GM12878 (cell line): ENCODE measurements at regions not wholly inside any gene's neighbourhood (a gene's known extent, or its start where the extent isn't known, plus 50 kb on each side); places are given as distances from the start of the nearest gene placed in this dataset.

Source experiments
- ATAC-seq: fragments of 200-7000 bp; cut with Tn5 transposase; 3 replicates; pipeline ENCODE4 v1.9.1; 2020; ENCODE audit warnings: mild to moderate bottlenecking, moderate library complexity
- BruUV-seq: library from RNA; stranded (reverse); fragments of 400-500 nt; replicated peaks from 2 replicates; lab custom pipeline; 2021; lab: Mats Ljungman, UMichigan
- CTCF ChIA-PET: fragments of 300-600 bp; sonication (Branson Sonifier 250); formaldehyde crosslinking; extraction: SDS; loops from one replicate; lab custom pipeline; 2021; ENCODE audit warnings: inconsistent platforms; lab: Yijun Ruan, JAX
- POLR2A ChIA-PET: fragments of 350-600 bp; formaldehyde crosslinking; extraction: SDS; loops from one replicate; lab custom pipeline; 2021; ENCODE audit warnings: inconsistent platforms; lab: Charles Lee
- RAD21 ChIA-PET: fragments of 300-600 bp; sonication (Branson Sonifier 250); formaldehyde crosslinking; loops from one replicate; lab custom pipeline; 2023; ENCODE audit warnings: antibody characterized with exemption; ENCODE audit not compliant: unreplicated experiment; lab: Charles Lee
- SMC1A ChIA-PET: fragments of 300-600 bp; sonication (Branson Sonifier 250); formaldehyde crosslinking; loops from one replicate; lab custom pipeline; 2023; ENCODE audit not compliant: unreplicated experiment, uncharacterized antibody; lab: Charles Lee
- DNase-seq: peaks from one replicate; pipeline ENCODE4 v3.0.0-alpha.2; 2011; ENCODE audit warnings: low read depth, low spot score
- FAIRE-seq: peaks from 3 replicates; lab custom pipeline; 2011; peaks lifted over from hg19 to GRCh38; lab: Jason Lieb, UNC
- H2AFZ ChIP-seq: 2 replicates; pipeline ENCODE4 v1.6.0; 2011; ENCODE audit warnings: low read depth, low read length, control low read depth; ENCODE audit not compliant: control insufficient read depth
- H3K27ac ChIP-seq: 2 replicates; pipeline ENCODE4 v1.5.1; 2011; ENCODE audit warnings: control low read depth; ENCODE audit not compliant: control insufficient read depth, insufficient read depth
- H3K27me3 ChIP-seq, 2 experiments: replicated peaks in 1 of 2; 2 replicates each; pipeline versions ENCODE4 v1.6.0 to v1.6.1; 2011; ENCODE audit warnings: low read length in 1 of 2; ENCODE audit not compliant: control insufficient read depth in 2 of 2, insufficient read depth in 2 of 2
- H3K36me3 ChIP-seq, 2 experiments: 2 replicates each; pipeline ENCODE4 v1.5.1; 2011; ENCODE audit warnings: low read length in 1 of 2; ENCODE audit not compliant: control insufficient read depth in 2 of 2, insufficient read depth in 2 of 2
- H3K4me1 ChIP-seq: 2 replicates; pipeline ENCODE4 v1.6.1; 2011; ENCODE audit warnings: mild to moderate bottlenecking, low read length, moderate library complexity, mixed read lengths; ENCODE audit not compliant: control insufficient read depth, insufficient read depth
- H3K4me2 ChIP-seq: 2 replicates; pipeline ENCODE4 v1.6.0; 2011; ENCODE audit warnings: control low read depth; ENCODE audit not compliant: control insufficient read depth, insufficient read depth
- H3K4me3 ChIP-seq: fragments of 200-600 bp; sonication (generic); 2 replicates; pipeline ENCODE4 v1.5.1; 2016
- H3K79me2 ChIP-seq: 2 replicates; pipeline ENCODE4 v1.6.0; 2011; ENCODE audit warnings: low read length; ENCODE audit not compliant: control insufficient read depth, insufficient read depth
- H3K9ac ChIP-seq: 2 replicates; pipeline ENCODE4 v1.8.0; 2011; ENCODE audit warnings: low read length, control low read depth, mixed read lengths; ENCODE audit not compliant: control insufficient read depth, insufficient read depth
- H3K9me3 ChIP-seq: replicated peaks from 3 replicates; pipeline ENCODE4 v1.5.1; 2011; ENCODE audit warnings: mild to moderate bottlenecking, low read length; ENCODE audit not compliant: control insufficient read depth, insufficient read depth
- H4K20me1 ChIP-seq: 2 replicates; pipeline ENCODE4 v1.6.0; 2011; ENCODE audit not compliant: control insufficient read depth, insufficient read depth
- ATF7 ChIP-seq: fragments of 450-650 bp; IDR thresholded peaks from 2 replicates; pipeline ENCODE4 v1.6.1; 2016; ENCODE audit warnings: low read depth, mild to moderate bottlenecking
- FOS ChIP-seq: IDR thresholded peaks from 3 replicates; pipeline ENCODE4 v1.6.1; 2011; ENCODE audit warnings: borderline replicate concordance; ENCODE audit not compliant: insufficient read length; ENCODE audit errors: extremely low read depth
- HCFC1 ChIP-seq: fragments of 150-350 bp; IDR thresholded peaks from 2 replicates; pipeline ENCODE4 v1.6.1; 2014; ENCODE audit warnings: low read length
- PBX3 ChIP-seq: IDR thresholded peaks from 2 replicates; pipeline ENCODE4 v1.6.1; 2011; ENCODE audit warnings: mild to moderate bottlenecking, low read depth, low read length, moderate library complexity; ENCODE audit not compliant: insufficient replicate concordance
- PKNOX1 ChIP-seq: fragments of 450-650 bp; IDR thresholded peaks from 2 replicates; pipeline ENCODE4 v1.6.1; 2016; ENCODE audit warnings: mild to moderate bottlenecking
- RUNX3 ChIP-seq: IDR thresholded peaks from 2 replicates; pipeline ENCODE4 v1.6.1; 2012; ENCODE audit warnings: low read length, inconsistent platforms
- SMAD5 ChIP-seq: IDR thresholded peaks from 2 replicates; pipeline ENCODE4 v1.6.1; 2016; ENCODE audit warnings: antibody characterized with exemption, low read depth
- TAF1 ChIP-seq: IDR thresholded peaks from 2 replicates; pipeline ENCODE4 v1.6.1; 2011; ENCODE audit warnings: mild to moderate bottlenecking, low read depth, low read length, borderline replicate concordance
- TCF12 ChIP-seq: IDR thresholded peaks from 2 replicates; pipeline ENCODE4 v1.6.1; 2011; ENCODE audit warnings: low read depth, mild to moderate bottlenecking, low read length
- USF2 ChIP-seq: IDR thresholded peaks from 2 replicates; pipeline ENCODE4 v1.6.1; 2011; ENCODE audit warnings: low read depth, low read length, improper control_type of control experiment, borderline replicate concordance
- YY1 ChIP-seq: IDR thresholded peaks from 2 replicates; pipeline ENCODE4 v1.6.1; 2011; ENCODE audit warnings: low read depth, mild to moderate bottlenecking, low read length
- ZNF24 ChIP-seq: fragments of 450-650 bp; IDR thresholded peaks from 2 replicates; pipeline ENCODE4 v1.6.1; 2017; ENCODE audit warnings: antibody characterized with exemption, mild to moderate bottlenecking
- in situ Hi-C: fragments of 300-500 bp; cut with MboI; formaldehyde crosslinking; loops from 9 replicates; pipeline ENCODE4 v1.14.3; 2018; ENCODE audit warnings: mixed read lengths
- intact Hi-C: fragments of 100-400 bp; cut with micrococcal nuclease; formaldehyde crosslinking; loops from one replicate; pipeline ENCODE4 v1.14.2; 2022; ENCODE audit not compliant: unreplicated experiment
- TF ChIP-seq, protein P1 (sequence below): fragments of 450-650 bp; IDR thresholded peaks from 2 replicates; pipeline ENCODE4 v1.6.1; 2017; ENCODE audit warnings: antibody characterized with exemption, mild to moderate bottlenecking, moderate library complexity

- intact Hi-C loops = no loop called here
- DNase-seq (no peak), ATAC-seq (no peak), FAIRE-seq (no peak)
- Histone ChIP-seq H3K27me3 (no peaks in the 10 kb centered on the region), H2AFZ (no peak overlapping the region), H3K4me1 (no peaks in the 10 kb centered on the region), H3K4me2 (no peak overlapping the region), H4K20me1 (no peaks in the 10 kb centered on the region), H3K9me3 (no peaks in the 10 kb centered on the region; the same call in 2 of the 3 replicates), H3K27ac (no peak overlapping the region), H3K4me3 (no peak overlapping the region), H3K9ac (no peak overlapping the region), H3K79me2 (no peaks in the 10 kb centered on the region), H3K36me3 (no peaks in the 10 kb centered on the region)
- no peak for TF ChIP-seq HCFC1
- TF ChIP-seq FOS = no peak
- no peak for TF ChIP-seq YY1
- TF ChIP-seq USF2 = no peak
- TF ChIP-seq TCF12 = no peak
- TF ChIP-seq TAF1 = no peak
- in situ Hi-C loops = no loop called here
- BruUV-seq = no TSS peak
- ChIA-PET POLR2A (no interaction called here), RAD21 (no interaction called here), CTCF (no interaction called here), SMC1A (no interaction called here)
These were observed 1260.8 kb upstream of the GJE1 start for GRCh38 chr6:140871911-140872310.

- no TSS peak for BruUV-seq
- CTCF ChIA-PET = no interaction called here
- SMC1A ChIA-PET = interaction anchor here (1.4 kb wide), 1 partner anchor 7 kb away, joined by 5 read pairs; no protein-coding TSS in a partner anchor
- RAD21 ChIA-PET = no interaction called here
- Histone ChIP-seq H3K27me3 (no peaks in the 10 kb centered on the region), H4K20me1 (no peaks in the 10 kb centered on the region), H3K4me2 (no peak overlapping the region), H3K9me3 (no peaks in the 10 kb centered on the region; the same call in 2 of the 3 replicates), H3K4me1 (no peaks in the 10 kb centered on the region), H3K36me3 (no peaks in the 10 kb centered on the region), H3K79me2 (no peaks in the 10 kb centered on the region), H3K27ac (no peak overlapping the region), H3K9ac (no peak overlapping the region), H2AFZ (no peak overlapping the region), H3K4me3 (no peak overlapping the region)
- ATAC-seq = no peak
- intact Hi-C loops (no loop called here), in situ Hi-C loops (no loop called here)
- 0 out of 2 replicates have a peak, but pooled peaks have one; percentile 26 for TF ChIP-seq ATF7
- TF ChIP-seq, protein P1, sequence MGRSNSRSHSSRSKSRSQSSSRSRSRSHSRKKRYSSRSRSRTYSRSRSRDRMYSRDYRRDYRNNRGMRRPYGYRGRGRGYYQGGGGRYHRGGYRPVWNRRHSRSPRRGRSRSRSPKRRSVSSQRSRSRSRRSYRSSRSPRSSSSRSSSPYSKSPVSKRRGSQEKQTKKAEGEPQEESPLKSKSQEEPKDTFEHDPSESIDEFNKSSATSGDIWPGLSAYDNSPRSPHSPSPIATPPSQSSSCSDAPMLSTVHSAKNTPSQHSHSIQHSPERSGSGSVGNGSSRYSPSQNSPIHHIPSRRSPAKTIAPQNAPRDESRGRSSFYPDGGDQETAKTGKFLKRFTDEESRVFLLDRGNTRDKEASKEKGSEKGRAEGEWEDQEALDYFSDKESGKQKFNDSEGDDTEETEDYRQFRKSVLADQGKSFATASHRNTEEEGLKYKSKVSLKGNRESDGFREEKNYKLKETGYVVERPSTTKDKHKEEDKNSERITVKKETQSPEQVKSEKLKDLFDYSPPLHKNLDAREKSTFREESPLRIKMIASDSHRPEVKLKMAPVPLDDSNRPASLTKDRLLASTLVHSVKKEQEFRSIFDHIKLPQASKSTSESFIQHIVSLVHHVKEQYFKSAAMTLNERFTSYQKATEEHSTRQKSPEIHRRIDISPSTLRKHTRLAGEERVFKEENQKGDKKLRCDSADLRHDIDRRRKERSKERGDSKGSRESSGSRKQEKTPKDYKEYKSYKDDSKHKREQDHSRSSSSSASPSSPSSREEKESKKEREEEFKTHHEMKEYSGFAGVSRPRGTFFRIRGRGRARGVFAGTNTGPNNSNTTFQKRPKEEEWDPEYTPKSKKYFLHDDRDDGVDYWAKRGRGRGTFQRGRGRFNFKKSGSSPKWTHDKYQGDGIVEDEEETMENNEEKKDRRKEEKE = no peak
- no peak for TF ChIP-seq SMAD5
- peak; percentile 85 for TF ChIP-seq PKNOX1
- 0 out of 2 replicates have a peak, but pooled peaks have one; percentile 24 for TF ChIP-seq ZNF24
- TF ChIP-seq RUNX3 = peak; percentile 31; the same call in 1 of the 2 replicates
- peak; percentile 61 for TF ChIP-seq PBX3
- no peak for FAIRE-seq
- POLR2A ChIA-PET = no interaction called here
- no peak for DNase-seq
These were observed 1265.4 kb upstream of the GJE1 start for GRCh38 chr6:140867336-140867735.
